HL-60 (cell line): ENCODE measurements at regions not wholly inside any gene's neighbourhood (a gene's known extent, or its start where the extent isn't known, plus 50 kb on each side); places are given as distances from the start of the nearest gene placed in this dataset.

Experiments
- DNase-seq, 2 experiments: peaks; one replicate each; pipeline ENCODE4 v3.0.0-alpha.2; 2010 to 2020; ENCODE audit warnings: low read depth in 1 of 2, low spot score in 1 of 2
- H3K27ac ChIP-seq: fragments of 250-450 bp; sonication (Bioruptor Pico); replicated peaks from 2 replicates; pipeline ENCODE4 v1.5.1; 2020; ENCODE audit warnings: mild to moderate bottlenecking, moderate library complexity
- H3K27me3 ChIP-seq: fragments of 250-450 bp; sonication (Bioruptor Pico); 2 replicates; pipeline ENCODE4 v1.5.1; 2021; ENCODE audit warnings: mild to moderate bottlenecking, moderate library complexity; ENCODE audit not compliant: insufficient read depth, poor library complexity, severe bottlenecking
- H3K4me3 ChIP-seq: replicated peaks from 2 replicates; pipeline ENCODE4 v1.5.1; 2011; ENCODE audit warnings: mild to moderate bottlenecking, control low read depth, low read length; ENCODE audit not compliant: insufficient read depth
- GABPA ChIP-seq: IDR thresholded peaks from 2 replicates; pipeline ENCODE4 v1.6.1; 2012; ENCODE audit warnings: low read depth
- POLR2AphosphoS5 ChIP-seq: IDR thresholded peaks from 2 replicates; pipeline ENCODE4 v1.6.1; 2012; ENCODE audit warnings: low read depth
- SPI1 ChIP-seq: IDR thresholded peaks from 2 replicates; pipeline ENCODE4 v1.6.1; 2012; ENCODE audit warnings: low read depth, mild to moderate bottlenecking, borderline replicate concordance
- TF ChIP-seq, protein P1 (sequence below): IDR thresholded peaks from 2 replicates; pipeline ENCODE4 v1.6.1; 2012; ENCODE audit warnings: low read depth; ENCODE audit not compliant: insufficient replicate concordance
- TF ChIP-seq, protein P2 (sequence below): IDR thresholded peaks from one replicate; pipeline ENCODE4 v1.5.1; 2011; ENCODE audit warnings: low read length, control low read depth, inconsistent platforms; ENCODE audit not compliant: insufficient read depth

DNA sequence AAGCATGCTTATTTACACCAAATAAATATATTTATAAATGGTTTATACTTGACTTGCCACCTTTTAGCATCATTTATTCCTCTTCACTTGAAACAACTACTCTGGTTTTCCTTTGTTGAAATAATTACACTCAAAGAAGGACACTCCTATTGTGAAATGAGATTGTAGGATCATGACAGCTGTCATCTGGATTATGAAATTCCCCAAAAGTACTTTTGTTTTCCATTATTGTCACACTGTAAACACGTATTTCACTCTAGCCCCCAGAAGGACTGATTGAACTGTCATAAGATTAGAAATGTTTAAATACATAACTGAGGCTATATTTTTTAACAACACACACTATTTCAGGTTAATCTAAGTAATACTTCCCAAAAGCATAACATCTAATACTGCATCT lies 593.8 kb downstream of the LRRIQ3 start:
- Histone ChIP-seq H3K27ac (no peak overlapping the region), H3K27me3 (no peaks in the 10 kb centered on the region), H3K4me3 (no peak overlapping the region)
- no peak for DNase-seq
- TF ChIP-seq POLR2AphosphoS5 (no peak), SPI1 (no peak), GABPA (no peak)
- TF ChIP-seq, protein P1, sequence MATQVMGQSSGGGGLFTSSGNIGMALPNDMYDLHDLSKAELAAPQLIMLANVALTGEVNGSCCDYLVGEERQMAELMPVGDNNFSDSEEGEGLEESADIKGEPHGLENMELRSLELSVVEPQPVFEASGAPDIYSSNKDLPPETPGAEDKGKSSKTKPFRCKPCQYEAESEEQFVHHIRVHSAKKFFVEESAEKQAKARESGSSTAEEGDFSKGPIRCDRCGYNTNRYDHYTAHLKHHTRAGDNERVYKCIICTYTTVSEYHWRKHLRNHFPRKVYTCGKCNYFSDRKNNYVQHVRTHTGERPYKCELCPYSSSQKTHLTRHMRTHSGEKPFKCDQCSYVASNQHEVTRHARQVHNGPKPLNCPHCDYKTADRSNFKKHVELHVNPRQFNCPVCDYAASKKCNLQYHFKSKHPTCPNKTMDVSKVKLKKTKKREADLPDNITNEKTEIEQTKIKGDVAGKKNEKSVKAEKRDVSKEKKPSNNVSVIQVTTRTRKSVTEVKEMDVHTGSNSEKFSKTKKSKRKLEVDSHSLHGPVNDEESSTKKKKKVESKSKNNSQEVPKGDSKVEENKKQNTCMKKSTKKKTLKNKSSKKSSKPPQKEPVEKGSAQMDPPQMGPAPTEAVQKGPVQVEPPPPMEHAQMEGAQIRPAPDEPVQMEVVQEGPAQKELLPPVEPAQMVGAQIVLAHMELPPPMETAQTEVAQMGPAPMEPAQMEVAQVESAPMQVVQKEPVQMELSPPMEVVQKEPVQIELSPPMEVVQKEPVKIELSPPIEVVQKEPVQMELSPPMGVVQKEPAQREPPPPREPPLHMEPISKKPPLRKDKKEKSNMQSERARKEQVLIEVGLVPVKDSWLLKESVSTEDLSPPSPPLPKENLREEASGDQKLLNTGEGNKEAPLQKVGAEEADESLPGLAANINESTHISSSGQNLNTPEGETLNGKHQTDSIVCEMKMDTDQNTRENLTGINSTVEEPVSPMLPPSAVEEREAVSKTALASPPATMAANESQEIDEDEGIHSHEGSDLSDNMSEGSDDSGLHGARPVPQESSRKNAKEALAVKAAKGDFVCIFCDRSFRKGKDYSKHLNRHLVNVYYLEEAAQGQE, result no peak
- TF ChIP-seq, protein P2, sequence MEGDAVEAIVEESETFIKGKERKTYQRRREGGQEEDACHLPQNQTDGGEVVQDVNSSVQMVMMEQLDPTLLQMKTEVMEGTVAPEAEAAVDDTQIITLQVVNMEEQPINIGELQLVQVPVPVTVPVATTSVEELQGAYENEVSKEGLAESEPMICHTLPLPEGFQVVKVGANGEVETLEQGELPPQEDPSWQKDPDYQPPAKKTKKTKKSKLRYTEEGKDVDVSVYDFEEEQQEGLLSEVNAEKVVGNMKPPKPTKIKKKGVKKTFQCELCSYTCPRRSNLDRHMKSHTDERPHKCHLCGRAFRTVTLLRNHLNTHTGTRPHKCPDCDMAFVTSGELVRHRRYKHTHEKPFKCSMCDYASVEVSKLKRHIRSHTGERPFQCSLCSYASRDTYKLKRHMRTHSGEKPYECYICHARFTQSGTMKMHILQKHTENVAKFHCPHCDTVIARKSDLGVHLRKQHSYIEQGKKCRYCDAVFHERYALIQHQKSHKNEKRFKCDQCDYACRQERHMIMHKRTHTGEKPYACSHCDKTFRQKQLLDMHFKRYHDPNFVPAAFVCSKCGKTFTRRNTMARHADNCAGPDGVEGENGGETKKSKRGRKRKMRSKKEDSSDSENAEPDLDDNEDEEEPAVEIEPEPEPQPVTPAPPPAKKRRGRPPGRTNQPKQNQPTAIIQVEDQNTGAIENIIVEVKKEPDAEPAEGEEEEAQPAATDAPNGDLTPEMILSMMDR, result no peak

DNA sequence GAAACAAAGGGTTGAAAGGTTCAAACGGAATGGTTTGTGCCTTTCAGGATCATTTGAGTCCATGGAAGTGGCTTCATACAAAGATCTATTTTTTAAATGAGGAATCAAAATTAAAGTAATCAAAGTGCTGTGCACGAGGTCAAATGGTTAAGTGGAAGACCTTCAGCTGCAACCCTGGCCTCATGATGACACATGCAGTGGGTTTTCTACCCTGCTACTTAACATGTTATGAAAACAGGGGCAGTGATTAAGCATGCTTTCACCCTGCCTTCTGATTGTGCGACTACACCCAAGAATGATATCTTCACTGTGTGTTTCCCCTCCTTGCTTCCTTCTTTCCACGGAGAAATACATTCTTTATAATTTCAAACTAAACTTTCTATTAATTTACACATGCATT lies 604.2 kb downstream of the LRRIQ3 start:
- DNase-seq, result no peak
- no peak overlapping the region for H3K4me3 ChIP-seq
- H3K27me3 ChIP-seq, result no peaks in the 10 kb centered on the region
- TF ChIP-seq SPI1 (no peak), GABPA (no peak), POLR2AphosphoS5 (no peak)
- TF ChIP-seq, protein P1, result no peak
- TF ChIP-seq, protein P2, result no peak
- H3K27ac ChIP-seq, result no peak overlapping the region

DNA sequence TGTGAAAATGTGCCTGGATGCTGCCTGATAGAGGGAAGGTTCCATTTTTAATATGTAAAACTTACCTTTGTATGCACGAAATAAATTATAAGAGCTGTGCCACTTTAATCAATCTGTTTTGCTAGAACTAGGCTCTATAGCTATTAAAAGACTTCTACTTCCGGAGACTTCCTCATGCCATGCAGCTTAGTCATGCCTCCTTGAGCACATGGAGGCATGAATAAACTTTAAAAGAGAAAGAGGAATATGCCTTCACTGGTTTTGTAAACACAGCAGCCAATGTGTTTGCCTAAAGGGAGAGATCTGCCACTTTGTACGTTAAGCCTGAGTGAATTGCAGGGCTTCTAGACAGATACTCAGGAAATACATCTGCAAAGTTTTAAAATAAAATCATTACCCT lies 604.6 kb downstream of the LRRIQ3 start:
- H3K4me3 ChIP-seq, result no peak overlapping the region
- TF ChIP-seq, protein P2, result no peak
- TF ChIP-seq GABPA, result no peak
- no peak for TF ChIP-seq POLR2AphosphoS5
- TF ChIP-seq, protein P1, result no peak
- no peak for TF ChIP-seq SPI1
- DNase-seq, result no peak
- H3K27ac ChIP-seq, result no peak overlapping the region
- H3K27me3 ChIP-seq, result no peaks in the 10 kb centered on the region
